ENCODE measurements at regions not wholly inside any gene's neighbourhood (a gene's known extent, or its start where the extent isn't known, plus 50 kb on each side); places are given as distances from the start of the nearest gene placed in this dataset.

DNA sequence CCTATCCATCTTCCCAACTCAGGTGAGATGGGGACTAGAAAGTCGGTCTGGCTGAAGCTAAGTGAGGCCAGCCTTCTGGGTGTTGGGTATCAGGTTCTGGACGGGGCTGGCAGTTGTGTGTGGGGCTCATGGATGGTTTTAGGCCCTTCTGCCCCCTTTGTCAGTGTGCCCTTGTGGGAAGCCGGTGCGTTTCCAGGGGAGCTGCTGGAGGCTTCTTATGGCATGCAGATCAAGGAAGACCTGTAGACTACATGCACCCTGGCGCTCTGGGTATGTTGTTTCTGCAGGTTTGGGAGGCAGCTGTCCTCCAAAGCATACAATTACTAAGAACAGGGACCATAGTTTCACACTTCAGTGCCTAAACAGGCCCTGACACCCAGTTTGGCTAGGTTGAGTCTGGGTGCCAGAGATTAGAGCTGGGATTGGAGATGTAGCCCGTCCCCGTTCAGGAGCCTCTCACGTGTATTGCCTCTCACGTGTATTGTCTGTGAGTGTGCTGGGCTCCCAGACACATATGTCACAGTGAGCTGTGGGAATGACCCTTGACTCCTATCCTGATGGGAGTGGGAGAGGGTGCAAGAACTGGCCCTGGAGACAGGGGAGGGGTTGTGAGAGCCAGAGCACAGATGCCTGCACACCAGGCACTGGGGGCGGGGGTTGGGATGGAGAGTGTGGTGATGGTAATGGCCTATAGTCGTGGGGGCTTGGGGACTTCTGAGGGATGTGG, 84.4 kb downstream of the SLC25A47 start:
- Histone ChIP-seq H3K9me3 (ENCODE audit: control insufficient read depth, low read depth, low read length) (no peaks in the 10 kb centered on the region), H3K27ac (ENCODE audit: low read length) (peak overlapping the region; percentile 91), H3K27me3 (ENCODE audit: control insufficient read depth, insufficient read depth, low read length) (no peaks in the 10 kb centered on the region), H3K4me3 (ENCODE audit: low read length) (no peak overlapping the region), H3K4me1 (ENCODE audit: control insufficient read depth, insufficient read depth, low read length) (peaks cover 54% of the 10 kb centered on the region), H3K36me3 (ENCODE audit: control insufficient read depth, insufficient read depth, low read length) (no peaks in the 10 kb centered on the region)
- no CpG with 5 or more reads among the region's 11 CpGs for WGBS (ENCODE audit: insufficient coverage, low lambda C conversion rate)
- peak in 1 of 2 donors; percentile 59 for DNase-seq

DNA sequence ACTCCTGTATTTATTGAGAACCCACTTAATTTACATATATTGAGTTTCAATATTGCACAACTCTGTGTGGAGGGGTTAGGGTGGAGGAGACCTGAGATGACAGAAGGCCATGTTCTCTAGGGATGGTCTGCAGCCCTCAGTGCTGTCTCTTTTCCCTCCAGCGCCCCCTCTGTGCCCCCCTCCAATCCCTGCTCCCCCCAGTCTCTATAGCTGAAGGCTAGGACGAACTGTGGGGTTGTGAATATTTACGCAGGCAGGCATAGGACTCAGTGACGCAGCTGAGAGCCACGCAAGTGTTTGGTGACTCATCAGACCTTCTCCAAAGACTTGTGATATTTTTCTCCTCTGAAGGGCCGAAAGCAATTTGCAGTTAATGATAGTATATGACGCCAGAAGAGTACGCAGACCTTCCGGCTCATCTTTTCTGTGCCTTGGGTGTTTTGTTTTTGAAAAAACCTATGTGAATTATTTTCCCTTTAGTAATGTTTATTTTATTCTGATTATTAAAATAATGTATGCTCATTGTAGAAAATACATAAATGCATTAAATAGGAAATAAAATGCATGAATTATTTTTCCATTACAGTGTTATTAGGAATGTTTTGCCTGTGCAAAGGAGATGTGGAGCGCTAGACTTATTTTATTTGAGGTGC, 85.3 kb downstream of the SLC25A47 start:
- Histone ChIP-seq H3K9me3 (ENCODE audit: control insufficient read depth, low read depth, low read length) (no peaks in the 10 kb centered on the region), H3K27ac (ENCODE audit: low read length) (peak overlapping the region; percentile 91), H3K4me3 (ENCODE audit: low read length) (no peak overlapping the region), H3K27me3 (ENCODE audit: control insufficient read depth, insufficient read depth, low read length) (no peaks in the 10 kb centered on the region), H3K36me3 (ENCODE audit: control insufficient read depth, insufficient read depth, low read length) (no peaks in the 10 kb centered on the region), H3K4me1 (ENCODE audit: control insufficient read depth, insufficient read depth, low read length) (peaks cover 49% of the 10 kb centered on the region)
- peak in 1 of 2 donors; percentile 70 for DNase-seq
- WGBS (ENCODE audit: insufficient coverage, low lambda C conversion rate): 80% methylated on average over 3 of the region's 10 CpGs

DNA sequence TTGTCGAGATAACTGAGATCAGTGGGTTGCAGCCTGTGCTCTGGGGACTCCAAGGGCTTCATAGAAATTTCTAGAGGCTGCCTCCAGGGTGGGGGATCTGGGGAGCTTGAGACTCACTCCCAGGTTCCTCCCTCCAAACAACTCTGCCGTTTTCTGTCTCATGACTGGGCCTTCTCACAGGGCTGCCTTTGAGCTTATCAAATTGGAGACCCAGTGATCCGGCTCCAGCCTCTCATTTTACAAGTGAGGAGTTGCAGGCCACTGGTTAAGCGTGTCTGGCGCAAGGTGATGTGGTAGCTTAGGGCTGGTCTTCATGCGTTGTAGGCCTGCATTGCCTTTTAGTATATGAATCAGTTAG, 85.8 kb downstream of the SLC25A47 start:
- peaks cover 45% of the 10 kb centered on the region for H3K4me1 ChIP-seq (ENCODE audit: control insufficient read depth, insufficient read depth, low read length)
- peak overlapping the region; percentile 51 for H3K27ac ChIP-seq (ENCODE audit: low read length)
- no peak for DNase-seq
- no peaks in the 10 kb centered on the region for H3K27me3 ChIP-seq (ENCODE audit: control insufficient read depth, insufficient read depth, low read length)
- no peak overlapping the region for H3K4me3 ChIP-seq (ENCODE audit: low read length)
- no CpG with 5 or more reads among the region's 6 CpGs for WGBS (ENCODE audit: insufficient coverage, low lambda C conversion rate)
- H3K36me3 ChIP-seq (ENCODE audit: control insufficient read depth, insufficient read depth, low read length): no peaks in the 10 kb centered on the region
- H3K9me3 ChIP-seq (ENCODE audit: control insufficient read depth, low read depth, low read length): no peaks in the 10 kb centered on the region

DNA sequence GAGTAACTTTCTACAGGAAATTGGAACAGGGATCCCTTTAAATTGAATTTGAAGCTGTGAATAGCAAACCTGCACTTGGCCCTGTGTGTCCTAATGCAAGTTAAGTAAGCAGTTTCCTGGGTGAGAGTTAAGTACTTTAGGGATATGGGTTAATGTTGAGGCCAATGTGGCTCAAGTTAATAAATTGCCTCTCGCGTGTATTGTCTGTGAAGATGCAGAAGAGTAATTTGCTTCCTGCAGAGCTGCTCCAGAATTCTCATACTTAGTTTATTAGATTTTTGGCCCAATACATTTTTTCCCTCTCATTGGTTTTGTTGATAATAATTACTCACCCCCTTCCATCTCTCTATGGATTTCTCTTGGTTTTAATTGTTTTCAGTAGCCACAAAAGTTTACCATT, 86.5 kb downstream of the SLC25A47 start:
- Histone ChIP-seq H3K27ac (ENCODE audit: low read length) (no peak overlapping the region), H3K4me1 (ENCODE audit: control insufficient read depth, insufficient read depth, low read length) (peaks cover 38% of the 10 kb centered on the region), H3K27me3 (ENCODE audit: control insufficient read depth, insufficient read depth, low read length) (no peaks in the 10 kb centered on the region), H3K36me3 (ENCODE audit: control insufficient read depth, insufficient read depth, low read length) (no peaks in the 10 kb centered on the region), H3K9me3 (ENCODE audit: control insufficient read depth, low read depth, low read length) (no peaks in the 10 kb centered on the region), H3K4me3 (ENCODE audit: low read length) (no peak overlapping the region)
- WGBS (ENCODE audit: insufficient coverage, low lambda C conversion rate): no CpG with 5 or more reads among the region's 2 CpGs
- DNase-seq: peak in 1 of 2 donors; percentile 19

DNA sequence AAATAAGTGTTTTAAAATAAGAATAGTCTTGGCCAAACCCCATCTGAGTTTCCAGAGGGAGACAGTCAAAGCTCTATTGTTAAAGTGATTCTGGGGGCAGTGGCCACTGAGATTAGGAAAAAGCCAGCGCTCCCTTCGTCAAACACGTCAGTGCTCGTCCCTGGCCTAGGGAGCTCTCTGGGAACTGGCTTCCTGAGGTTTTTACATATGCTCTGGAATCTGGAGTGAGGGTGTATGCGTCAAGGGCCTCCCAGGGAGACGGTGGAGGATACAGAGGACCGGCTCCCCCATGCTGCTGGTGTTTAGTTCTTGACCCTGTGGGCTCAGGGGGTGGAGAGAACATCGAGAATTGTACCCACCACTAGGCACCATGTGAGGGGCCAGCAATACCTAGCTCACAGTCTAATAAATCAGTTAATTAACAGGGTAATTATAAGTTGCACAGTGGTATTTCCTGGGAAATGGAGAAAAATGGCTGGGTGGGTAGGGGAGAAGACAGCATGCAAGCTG, 87.0 kb downstream of the SLC25A47 start:
- Histone ChIP-seq H3K9me3 (ENCODE audit: control insufficient read depth, low read depth, low read length) (no peaks in the 10 kb centered on the region), H3K27me3 (ENCODE audit: control insufficient read depth, insufficient read depth, low read length) (no peaks in the 10 kb centered on the region), H3K4me1 (ENCODE audit: control insufficient read depth, insufficient read depth, low read length) (peaks cover 36% of the 10 kb centered on the region), H3K36me3 (ENCODE audit: control insufficient read depth, insufficient read depth, low read length) (no peaks in the 10 kb centered on the region), H3K27ac (ENCODE audit: low read length) (no peak overlapping the region), H3K4me3 (ENCODE audit: low read length) (no peak overlapping the region)
- DNase-seq: no peak
- no CpG with 5 or more reads among the region's 8 CpGs for WGBS (ENCODE audit: insufficient coverage, low lambda C conversion rate)

DNA sequence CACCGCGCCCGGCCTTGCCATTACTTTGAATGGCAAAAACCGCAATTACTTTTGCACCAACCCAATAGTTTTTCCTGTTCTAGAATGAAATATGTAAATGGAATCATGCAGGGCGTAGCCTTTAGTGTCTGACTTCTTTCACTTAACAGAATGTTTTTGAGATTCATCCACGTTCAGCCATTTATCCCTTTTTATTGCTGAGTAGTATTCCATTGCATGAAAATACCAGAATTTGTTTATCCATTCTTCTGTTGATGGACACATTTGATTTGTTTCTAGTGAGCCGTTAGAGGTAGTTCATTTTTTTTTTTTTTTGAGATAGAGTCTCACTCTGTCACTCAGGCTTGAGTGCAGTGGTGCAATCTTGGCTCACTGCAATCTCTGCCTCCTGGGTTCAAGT, 90.6 kb downstream of the SLC25A47 start:
- Histone ChIP-seq H3K4me1 (ENCODE audit: control insufficient read depth, insufficient read depth, low read length) (peaks cover 16% of the 10 kb centered on the region), H3K9me3 (ENCODE audit: control insufficient read depth, low read depth, low read length) (no peaks in the 10 kb centered on the region), H3K27ac (ENCODE audit: low read length) (no peak overlapping the region), H3K4me3 (ENCODE audit: low read length) (no peak overlapping the region), H3K27me3 (ENCODE audit: control insufficient read depth, insufficient read depth, low read length) (no peaks in the 10 kb centered on the region), H3K36me3 (ENCODE audit: control insufficient read depth, insufficient read depth, low read length) (no peaks in the 10 kb centered on the region)
- WGBS (ENCODE audit: insufficient coverage, low lambda C conversion rate): 100% methylated on average over 3 of the region's 7 CpGs
- no peak for DNase-seq

DNA sequence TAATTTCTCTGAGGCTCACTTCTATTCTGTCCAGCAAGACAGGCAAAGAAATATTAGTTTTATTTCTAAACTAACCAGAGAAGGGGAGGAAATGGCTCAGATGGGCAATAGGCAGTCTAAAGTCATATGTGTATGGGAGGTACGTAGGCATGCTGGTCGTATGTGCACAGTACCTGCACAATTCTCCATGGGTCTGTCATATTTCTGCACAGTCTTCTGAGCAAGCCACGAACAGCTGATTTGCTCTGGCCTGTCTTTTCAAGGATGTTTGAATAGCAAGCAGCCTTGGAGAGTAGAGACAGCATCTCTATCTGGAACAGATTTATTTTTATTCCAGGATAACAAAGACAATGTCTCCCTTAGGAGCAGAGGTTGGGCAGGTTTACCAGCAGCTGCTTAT, 92.1 kb downstream of the SLC25A47 start:
- Histone ChIP-seq H3K4me1 (ENCODE audit: control insufficient read depth, insufficient read depth, low read length) (peaks cover 8% of the 10 kb centered on the region), H3K9me3 (ENCODE audit: control insufficient read depth, low read depth, low read length) (no peaks in the 10 kb centered on the region), H3K27me3 (ENCODE audit: control insufficient read depth, insufficient read depth, low read length) (no peaks in the 10 kb centered on the region), H3K4me3 (ENCODE audit: low read length) (no peak overlapping the region), H3K36me3 (ENCODE audit: control insufficient read depth, insufficient read depth, low read length) (no peaks in the 10 kb centered on the region), H3K27ac (ENCODE audit: low read length) (no peak overlapping the region)
- WGBS (ENCODE audit: insufficient coverage, low lambda C conversion rate): no CpG with 5 or more reads among the region's 3 CpGs
- DNase-seq: no peak

DNA sequence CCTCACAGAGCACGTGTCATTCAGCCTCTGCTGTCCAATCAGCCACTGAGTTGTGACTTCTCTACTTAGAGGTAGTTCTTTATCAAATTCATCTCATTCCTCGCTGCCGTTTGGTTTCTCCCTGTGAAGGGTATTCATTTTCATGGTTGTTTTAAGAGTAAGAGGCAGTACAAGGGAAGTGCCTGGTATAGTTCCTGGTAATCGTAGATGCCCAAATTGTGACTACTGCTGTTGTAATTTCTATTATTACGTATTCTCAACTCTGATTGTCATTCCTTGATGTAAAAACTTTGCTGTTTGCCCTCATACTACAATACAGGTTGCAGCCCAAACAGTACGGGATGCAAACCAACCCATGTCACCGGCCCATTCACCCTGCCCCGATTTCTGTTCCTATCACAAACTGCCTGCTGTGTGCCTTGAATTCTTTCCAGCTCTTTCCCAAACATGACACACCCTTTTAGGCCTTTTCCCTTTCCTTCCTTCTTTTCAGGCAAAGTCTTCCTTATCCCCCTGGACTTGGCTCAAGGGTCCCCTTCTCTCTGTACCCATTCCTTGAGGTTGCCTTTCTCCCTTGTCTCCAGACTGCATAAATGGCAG, 93.0 kb downstream of the SLC25A47 start:
- no peak for DNase-seq
- Histone ChIP-seq H3K36me3 (ENCODE audit: control insufficient read depth, insufficient read depth, low read length) (no peaks in the 10 kb centered on the region), H3K4me3 (ENCODE audit: low read length) (no peak overlapping the region), H3K4me1 (ENCODE audit: control insufficient read depth, insufficient read depth, low read length) (peaks cover 8% of the 10 kb centered on the region), H3K27me3 (ENCODE audit: control insufficient read depth, insufficient read depth, low read length) (no peaks in the 10 kb centered on the region), H3K27ac (ENCODE audit: low read length) (no peak overlapping the region), H3K9me3 (ENCODE audit: control insufficient read depth, low read depth, low read length) (no peaks in the 10 kb centered on the region)
- 88% methylated on average over 6 of the region's 8 CpGs for WGBS (ENCODE audit: insufficient coverage, low lambda C conversion rate)

DNA sequence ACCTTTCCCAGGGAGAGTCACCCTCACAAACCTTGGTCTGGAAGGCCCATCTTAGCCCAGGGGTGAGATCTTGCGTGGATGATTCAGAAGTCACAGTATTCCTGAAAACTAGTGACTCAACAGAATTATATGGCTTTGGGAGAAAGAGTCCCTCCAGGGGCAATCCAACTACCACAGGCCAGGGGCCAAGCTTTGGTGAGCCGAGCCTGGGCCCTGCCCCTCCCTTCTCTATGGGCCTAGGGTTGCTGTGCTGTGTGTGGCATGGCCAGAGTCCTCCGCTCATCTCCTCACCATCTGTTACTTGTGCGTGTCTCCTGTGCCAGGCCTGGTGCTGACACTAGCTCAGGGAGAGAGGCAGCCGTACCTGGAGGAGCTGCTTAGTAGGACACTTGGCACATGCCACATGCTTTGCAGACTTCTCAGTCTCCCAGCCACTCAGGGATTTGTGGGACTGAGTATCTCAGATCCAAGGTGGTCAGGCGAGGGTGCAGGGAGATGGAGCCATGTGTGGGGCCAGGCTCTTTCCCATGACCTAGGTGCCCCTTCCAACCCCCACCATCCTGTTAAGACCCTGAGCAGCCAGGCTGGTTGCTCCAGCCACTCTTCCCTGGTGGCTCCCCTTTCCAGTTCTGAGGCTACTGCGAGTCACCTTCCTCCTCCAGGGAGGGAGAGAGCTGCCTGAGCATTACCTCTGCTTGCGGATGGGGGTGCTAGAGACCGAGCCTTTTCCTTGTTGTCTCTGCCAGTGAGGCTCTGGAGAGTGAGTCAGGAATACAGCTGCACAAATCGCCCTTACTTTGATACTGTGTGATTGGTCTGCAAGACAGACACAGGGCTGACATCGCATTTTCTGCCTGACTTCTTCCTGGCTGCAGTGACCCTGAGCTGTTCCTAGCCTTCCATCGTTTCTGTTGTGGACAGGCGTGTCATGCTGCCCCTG, 94.1 kb downstream of the SLC25A47 start:
- H3K27ac ChIP-seq (ENCODE audit: low read length): peak overlapping the region; percentile 47
- WGBS (ENCODE audit: insufficient coverage, low lambda C conversion rate): no CpG with 5 or more reads among the region's 13 CpGs
- H3K27me3 ChIP-seq (ENCODE audit: control insufficient read depth, insufficient read depth, low read length): no peaks in the 10 kb centered on the region
- no peak overlapping the region for H3K4me3 ChIP-seq (ENCODE audit: low read length)
- no peaks in the 10 kb centered on the region for H3K9me3 ChIP-seq (ENCODE audit: control insufficient read depth, low read depth, low read length)
- H3K36me3 ChIP-seq (ENCODE audit: control insufficient read depth, insufficient read depth, low read length): no peaks in the 10 kb centered on the region
- peaks cover 8% of the 10 kb centered on the region for H3K4me1 ChIP-seq (ENCODE audit: control insufficient read depth, insufficient read depth, low read length)
- peak; percentile 65 to 82 for DNase-seq

DNA sequence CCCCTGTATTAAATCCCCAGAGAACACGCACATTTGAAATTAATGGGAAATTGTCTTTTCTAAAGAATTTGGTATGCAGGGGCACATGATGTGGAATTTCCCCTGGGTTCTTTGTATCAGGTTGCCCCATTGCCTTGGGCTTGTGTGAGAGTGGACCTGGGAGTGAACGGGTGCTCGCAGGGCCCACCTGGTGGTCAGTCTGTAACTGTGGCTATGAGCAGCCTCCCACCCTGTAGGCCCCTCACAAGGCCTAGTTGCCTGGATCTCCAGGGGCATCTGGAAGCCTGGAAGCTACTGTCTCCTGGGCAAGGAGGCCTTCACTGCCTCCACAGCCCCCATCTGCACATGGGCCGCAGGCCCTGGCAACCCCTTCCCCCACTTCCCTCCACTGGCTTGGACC, 96.7 kb downstream of the SLC25A47 start:
- Histone ChIP-seq H3K4me3 (ENCODE audit: low read length) (no peak overlapping the region), H3K4me1 (ENCODE audit: control insufficient read depth, insufficient read depth, low read length) (peaks cover 8% of the 10 kb centered on the region), H3K27me3 (ENCODE audit: control insufficient read depth, insufficient read depth, low read length) (no peaks in the 10 kb centered on the region), H3K9me3 (ENCODE audit: control insufficient read depth, low read depth, low read length) (no peaks in the 10 kb centered on the region), H3K36me3 (ENCODE audit: control insufficient read depth, insufficient read depth, low read length) (no peaks in the 10 kb centered on the region), H3K27ac (ENCODE audit: low read length) (no peak overlapping the region)
- no CpG with 5 or more reads among the region's 4 CpGs for WGBS (ENCODE audit: insufficient coverage, low lambda C conversion rate)
- DNase-seq: no peak

Data from large intestine (tissue), 3 donors.